Osteoblast (primary cell): ENCODE measurements at regions not wholly inside any gene's neighbourhood (a gene's known extent, or its start where the extent isn't known, plus 50 kb on each side); places are given as distances from the start of the nearest gene placed in this dataset.

ENCODE experiments used
- DNase-seq: peaks from one replicate; pipeline ENCODE4 v3.0.0; 2011; ENCODE audit warnings: low spot score, mixed read lengths; ENCODE audit not compliant: insufficient read length; ENCODE audit errors: missing footprints
- H2AFZ ChIP-seq: 2 replicates; pipeline ENCODE4 v1.6.0; 2011; ENCODE audit warnings: mild to moderate bottlenecking, low read length
- H3K27ac ChIP-seq: 2 replicates; pipeline ENCODE4 v1.5.1; 2011; ENCODE audit warnings: mild to moderate bottlenecking, low read depth, low read length, moderate library complexity
- H3K27me3 ChIP-seq: 2 replicates; pipeline ENCODE4 v1.6.0; 2012; ENCODE audit warnings: mild to moderate bottlenecking, control low read depth, inconsistent platforms, low read length, moderate library complexity; ENCODE audit not compliant: insufficient read depth
- H3K36me3 ChIP-seq: 2 replicates; pipeline ENCODE4 v1.5.1; 2011; ENCODE audit warnings: mild to moderate bottlenecking, low read length, control low read depth, moderate library complexity; ENCODE audit not compliant: insufficient read depth
- H3K4me1 ChIP-seq: 2 replicates; pipeline ENCODE4 v1.5.1; 2011; ENCODE audit warnings: mild to moderate bottlenecking, low read length, control low read depth, moderate library complexity; ENCODE audit not compliant: insufficient read depth
- H3K4me2 ChIP-seq: 2 replicates; pipeline ENCODE4 v1.6.0; 2011; ENCODE audit warnings: mild to moderate bottlenecking, low read length; ENCODE audit not compliant: insufficient read depth
- H3K4me3 ChIP-seq: fragments of 200-600 bp; sonication (generic); 3 replicates; pipeline ENCODE4 v1.5.1; 2012; ENCODE audit warnings: mild to moderate bottlenecking, low read length, inconsistent platforms; ENCODE audit not compliant: insufficient read depth
- H3K79me2 ChIP-seq: 2 replicates; pipeline ENCODE4 v1.6.0; 2012; ENCODE audit warnings: mild to moderate bottlenecking, low read length, control low read depth, inconsistent platforms; ENCODE audit not compliant: insufficient read depth
- H3K9me3 ChIP-seq: 2 replicates; pipeline ENCODE4 v1.5.1; 2011; ENCODE audit warnings: low read depth, low read length, control low read depth
- H4K20me1 ChIP-seq: 2 replicates; pipeline ENCODE4 v1.6.0; 2012; ENCODE audit warnings: mild to moderate bottlenecking, low read length, control low read depth; ENCODE audit not compliant: insufficient read depth
- CTCF ChIP-seq: IDR thresholded peaks from 2 replicates; pipeline ENCODE4 v1.5.1; 2011; ENCODE audit warnings: mild to moderate bottlenecking, low read depth, low read length, moderate library complexity; ENCODE audit errors: extremely low read depth

GRCh38 chr18:22048932-22049615 is 120.3 kb upstream of the GATA6 start:
- Histone ChIP-seq H3K4me2 (no peak overlapping the region), H2AFZ (no peak overlapping the region), H3K36me3 (no peaks in the 10 kb centered on the region), H3K79me2 (no peaks in the 10 kb centered on the region), H3K27me3 (peaks cover 18% of the 10 kb centered on the region), H3K4me3 (no peak overlapping the region), H3K9me3 (no peaks in the 10 kb centered on the region), H4K20me1 (no peaks in the 10 kb centered on the region), H3K27ac (no peak overlapping the region), H3K4me1 (no peaks in the 10 kb centered on the region)
- no peak for TF ChIP-seq CTCF
- DNase-seq: no peak

- Histone ChIP-seq H3K4me3 (no peak overlapping the region), H3K9me3 (no peaks in the 10 kb centered on the region), H3K27ac (no peak overlapping the region), H3K27me3 (peaks cover 10% of the 10 kb centered on the region), H3K4me1 (no peaks in the 10 kb centered on the region), H3K4me2 (no peak overlapping the region), H3K36me3 (no peaks in the 10 kb centered on the region), H3K79me2 (no peaks in the 10 kb centered on the region), H4K20me1 (no peaks in the 10 kb centered on the region), H2AFZ (no peak overlapping the region)
- no peak for TF ChIP-seq CTCF
- DNase-seq: no peak
These were observed 116.8 kb upstream of the GATA6 start for GRCh38 chr18:22052405-22053105.

- no peak overlapping the region for H3K4me2 ChIP-seq
- no peak for TF ChIP-seq CTCF
- no peak overlapping the region for H2AFZ ChIP-seq
- H3K9me3 ChIP-seq: no peaks in the 10 kb centered on the region
- H3K4me1 ChIP-seq: no peaks in the 10 kb centered on the region
- no peaks in the 10 kb centered on the region for H3K27me3 ChIP-seq
- H3K4me3 ChIP-seq: no peak overlapping the region
- no peak for DNase-seq
- H4K20me1 ChIP-seq: no peaks in the 10 kb centered on the region
- no peaks in the 10 kb centered on the region for H3K79me2 ChIP-seq
- no peaks in the 10 kb centered on the region for H3K36me3 ChIP-seq
- H3K27ac ChIP-seq: no peak overlapping the region
These were observed 113.7 kb upstream of the GATA6 start for GRCh38 chr18:22055466-22056238.

- Histone ChIP-seq H3K9me3 (no peaks in the 10 kb centered on the region), H4K20me1 (no peaks in the 10 kb centered on the region), H2AFZ (no peak overlapping the region), H3K36me3 (no peaks in the 10 kb centered on the region), H3K4me3 (no peak overlapping the region), H3K27ac (no peak overlapping the region), H3K27me3 (no peaks in the 10 kb centered on the region), H3K4me2 (no peak overlapping the region), H3K79me2 (no peaks in the 10 kb centered on the region), H3K4me1 (no peaks in the 10 kb centered on the region)
- TF ChIP-seq CTCF: no peak
- no peak for DNase-seq
These were observed 112.4 kb upstream of the GATA6 start for GRCh38 chr18:22056950-22057349.
